ENCODE measurements at regions not wholly inside any gene's neighbourhood (a gene's known extent, or its start where the extent isn't known, plus 50 kb on each side); places are given as distances from the start of the nearest gene placed in this dataset.

- TF ChIP-seq POLR2A (IDR thresholded peaks at IDR 0.05): no peak
- TF ChIP-seq, protein P1, sequence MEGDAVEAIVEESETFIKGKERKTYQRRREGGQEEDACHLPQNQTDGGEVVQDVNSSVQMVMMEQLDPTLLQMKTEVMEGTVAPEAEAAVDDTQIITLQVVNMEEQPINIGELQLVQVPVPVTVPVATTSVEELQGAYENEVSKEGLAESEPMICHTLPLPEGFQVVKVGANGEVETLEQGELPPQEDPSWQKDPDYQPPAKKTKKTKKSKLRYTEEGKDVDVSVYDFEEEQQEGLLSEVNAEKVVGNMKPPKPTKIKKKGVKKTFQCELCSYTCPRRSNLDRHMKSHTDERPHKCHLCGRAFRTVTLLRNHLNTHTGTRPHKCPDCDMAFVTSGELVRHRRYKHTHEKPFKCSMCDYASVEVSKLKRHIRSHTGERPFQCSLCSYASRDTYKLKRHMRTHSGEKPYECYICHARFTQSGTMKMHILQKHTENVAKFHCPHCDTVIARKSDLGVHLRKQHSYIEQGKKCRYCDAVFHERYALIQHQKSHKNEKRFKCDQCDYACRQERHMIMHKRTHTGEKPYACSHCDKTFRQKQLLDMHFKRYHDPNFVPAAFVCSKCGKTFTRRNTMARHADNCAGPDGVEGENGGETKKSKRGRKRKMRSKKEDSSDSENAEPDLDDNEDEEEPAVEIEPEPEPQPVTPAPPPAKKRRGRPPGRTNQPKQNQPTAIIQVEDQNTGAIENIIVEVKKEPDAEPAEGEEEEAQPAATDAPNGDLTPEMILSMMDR (IDR thresholded peaks at IDR 0.05): no peak
- no peak for TF ChIP-seq POLR2AphosphoS5 (IDR thresholded peaks at IDR 0.05)
- TF ChIP-seq EP300 (IDR thresholded peaks at IDR 0.05): no peak
Measured at GRCh38 chr7:115782696-115783490, 247.7 kb downstream of the TFEC start.

Data from suprapubic skin (tissue), 4 donors.